GM23338 (cell line): ENCODE measurements at regions not wholly inside any gene's neighbourhood (a gene's known extent, or its start where the extent isn't known, plus 50 kb on each side); places are given as distances from the start of the nearest gene placed in this dataset.

Experiments used
- ATAC-seq: fragments of 200-7000 bp; cut with Tn5 transposase; 3 replicates; pipeline ENCODE4 v1.9.1; 2020
- DNase-seq: peaks from one replicate; pipeline ENCODE4 v3.0.0-alpha.2; 2015; ENCODE audit warnings: low spot score
- H2AFZ ChIP-seq: fragments of 200-600 bp; sonication (generic); 2 replicates; pipeline ENCODE4 v1.8.0; 2016; ENCODE audit warnings: antibody characterized with exemption, mild to moderate bottlenecking, moderate library complexity
- H3F3A ChIP-seq: fragments of 200-600 bp; sonication (generic); replicated peaks from 2 replicates; pipeline ENCODE4 v1.8.0; 2017; ENCODE audit warnings: antibody characterized with exemption, mixed run types, low read depth
- H3K27ac ChIP-seq: fragments of 200-600 bp; sonication (generic); 2 replicates; pipeline ENCODE4 v1.6.1; 2016; ENCODE audit warnings: low read depth
- H3K27me3 ChIP-seq: fragments of 200-600 bp; sonication (generic); 2 replicates; pipeline ENCODE4 v1.8.0; 2016; ENCODE audit warnings: mild to moderate bottlenecking, mixed run types, moderate library complexity; ENCODE audit not compliant: insufficient read depth
- H3K36me3 ChIP-seq: fragments of 200-600 bp; sonication (generic); 2 replicates; pipeline ENCODE4 v1.8.0; 2016; ENCODE audit warnings: mild to moderate bottlenecking; ENCODE audit not compliant: insufficient read depth
- H3K4me1 ChIP-seq: fragments of 200-600 bp; sonication (generic); 2 replicates; pipeline ENCODE4 v1.8.0; 2016; ENCODE audit warnings: mild to moderate bottlenecking, moderate library complexity; ENCODE audit not compliant: insufficient read depth
- H3K4me2 ChIP-seq: fragments of 200-600 bp; sonication (generic); 2 replicates; pipeline ENCODE4 v1.7.1; 2017; ENCODE audit warnings: mixed run types
- H3K4me3 ChIP-seq: fragments of 200-600 bp; sonication (generic); 2 replicates; pipeline ENCODE4 v1.6.1; 2016; ENCODE audit warnings: mixed run types
- H3K79me2 ChIP-seq: fragments of 200-600 bp; sonication (generic); replicated peaks from 2 replicates; pipeline ENCODE4 v1.8.0; 2017; ENCODE audit warnings: mild to moderate bottlenecking; ENCODE audit not compliant: insufficient read depth
- H3K9me2 ChIP-seq: fragments of 200-600 bp; sonication (generic); 2 replicates; pipeline ENCODE4 v1.8.0; 2017; ENCODE audit not compliant: insufficient read depth
- H4K20me1 ChIP-seq: fragments of 200-600 bp; sonication (generic); replicated peaks from 2 replicates; pipeline ENCODE4 v1.8.0; 2017; ENCODE audit warnings: mild to moderate bottlenecking; ENCODE audit not compliant: insufficient read depth
- H3K27ac Mint-ChIP-seq: 2 replicates; pipeline ENCODE4 v1.8.0; 2020; ENCODE audit warnings: inconsistent platforms, mild to moderate bottlenecking, moderate library complexity, mixed read lengths
- H3K27me3 Mint-ChIP-seq: 3 replicates; pipeline ENCODE4 v1.8.0; 2022; ENCODE audit warnings: low read depth, mild to moderate bottlenecking, moderate library complexity, mixed read lengths, inconsistent platforms; ENCODE audit not compliant: insufficient read depth, poor library complexity
- H3K36me3 Mint-ChIP-seq: 3 replicates; pipeline ENCODE4 v1.8.0; 2021; ENCODE audit warnings: low read depth, mild to moderate bottlenecking, inconsistent platforms, moderate library complexity, mixed read lengths
- H3K4me1 Mint-ChIP-seq: 3 replicates; pipeline ENCODE4 v1.8.0; 2020; ENCODE audit warnings: mild to moderate bottlenecking, inconsistent platforms, mixed read lengths
- H3K4me3 Mint-ChIP-seq: 3 replicates; pipeline ENCODE4 v1.8.0; 2021; ENCODE audit warnings: moderate library complexity, mild to moderate bottlenecking, inconsistent platforms, mixed read lengths
- H3K9me3 Mint-ChIP-seq: 3 replicates; pipeline ENCODE4 v1.8.0; 2020; ENCODE audit warnings: moderate library complexity, mild to moderate bottlenecking, inconsistent platforms, mixed read lengths
- CREB1 ChIP-seq: fragments of 250-450 bp; sonication (Bioruptor Pico); IDR thresholded peaks from 2 replicates; pipeline ENCODE4 v1.5.0; 2020; ENCODE audit warnings: low read depth, mild to moderate bottlenecking, moderate library complexity
- CTCF ChIP-seq, 2 experiments: fragments of 200-600 bp in 1 of 2; sonication (generic) in 1 of 2; conservative IDR thresholded peaks; 2 replicates each; pipeline versions ENCODE4 v1.5.1 to v1.6.1; 2016 to 2017; ENCODE audit warnings: antibody characterized with exemption in 2 of 2, low read depth in 2 of 2, mild to moderate bottlenecking in 2 of 2, moderate library complexity in 1 of 2
- ETS1 ChIP-seq: IDR thresholded peaks from 2 replicates; pipeline ENCODE4 v1.6.1; 2016; ENCODE audit warnings: antibody characterized with exemption
- EZH2phosphoT487 ChIP-seq: fragments of 200-600 bp; sonication (generic); IDR thresholded peaks from one replicate; pipeline ENCODE4 v1.8.1; 2018; ENCODE audit warnings: antibody characterized with exemption; ENCODE audit not compliant: unreplicated experiment
- JUNB ChIP-seq: IDR thresholded peaks from one replicate; pipeline ENCODE4 v1.6.1; 2016; ENCODE audit warnings: antibody characterized with exemption; ENCODE audit not compliant: unreplicated experiment
- NANOG ChIP-seq: IDR thresholded peaks from 2 replicates; pipeline ENCODE4 v1.6.1; 2016; ENCODE audit warnings: antibody characterized with exemption, borderline replicate concordance
- POLR2AphosphoS5 ChIP-seq: IDR thresholded peaks from 2 replicates; pipeline ENCODE4 v1.6.1; 2016; ENCODE audit warnings: antibody characterized with exemption, low read depth
- REST ChIP-seq: IDR thresholded peaks from one replicate; pipeline ENCODE4 v1.6.1; 2018; ENCODE audit warnings: antibody characterized with exemption; ENCODE audit not compliant: unreplicated experiment
- STAT1 ChIP-seq: IDR thresholded peaks from one replicate; pipeline ENCODE4 v1.6.1; 2016; ENCODE audit warnings: antibody characterized with exemption; ENCODE audit not compliant: unreplicated experiment
- ZNF114 ChIP-seq: fragments of 250-450 bp; sonication (Bioruptor Pico); IDR thresholded peaks from 2 replicates; pipeline ENCODE4 v1.5.0; 2020; ENCODE audit warnings: mild to moderate bottlenecking, moderate library complexity
- ZNF331 ChIP-seq: fragments of 250-450 bp; sonication (Bioruptor Pico); IDR thresholded peaks from 2 replicates; pipeline ENCODE4 v1.5.0; 2020; ENCODE audit warnings: low read depth, mild to moderate bottlenecking, moderate library complexity
- ZNF462 ChIP-seq: fragments of 250-450 bp; sonication (Bioruptor Pico); IDR thresholded peaks from 2 replicates; pipeline ENCODE4 v1.5.0; 2020; ENCODE audit warnings: mild to moderate bottlenecking, moderate library complexity

- no peak for ATAC-seq
- H3K9me2 ChIP-seq, result peaks cover 15% of the 10 kb centered on the region; the same call in 1 of the 2 replicates
- Mint-ChIP-seq H3K4me1 (peaks cover 3% of the 10 kb centered on the region; the same call in 2 of the 3 replicates), H3K36me3 (no peaks in the 10 kb centered on the region), H3K27ac (no peak overlapping the region), H3K9me3 (no peaks in the 10 kb centered on the region), H3K4me3 (no peak overlapping the region), H3K27me3 (peaks cover 2% of the 10 kb centered on the region)
- H3K36me3 ChIP-seq, result no peaks in the 10 kb centered on the region
- H3F3A ChIP-seq, result no peaks in the 10 kb centered on the region
- no peaks in the 10 kb centered on the region for H3K79me2 ChIP-seq
- no peaks in the 10 kb centered on the region for H4K20me1 ChIP-seq
- no peak overlapping the region for H3K27ac ChIP-seq
- DNase-seq, result no peak
- H3K27me3 ChIP-seq, result no peaks in the 10 kb centered on the region
- TF ChIP-seq ZNF114 (CRISPR knock-in tag) (no peak), EZH2phosphoT487 (no peak), CREB1 (no peak), STAT1 (no peak), ZNF331 (CRISPR knock-in tag) (no peak), NANOG (no peak), JUNB (no peak), REST (no peak), CTCF (conservative IDR thresholded peaks at IDR 0.05; ENCODE audit: low read depth in 2 of 2) (no peak), ZNF462 (CRISPR knock-in tag) (no peak), POLR2AphosphoS5 (no peak), ETS1 (no peak)
- H3K4me1 ChIP-seq, result no peaks in the 10 kb centered on the region
- no peak overlapping the region for H3K4me3 ChIP-seq
- H2AFZ ChIP-seq, result no peak overlapping the region
- H3K4me2 ChIP-seq, result no peak overlapping the region
These were observed 83.6 kb downstream of the ZNF622 start for GRCh38 chr5:16382047-16382446.
